Stimulated activated CD8-positive, alpha-beta memory T cell treated with anti-CD3 and anti-CD28 coated beads, Interleukin-15, amount 100 ng/mL, for 24 hours (primary cell): ENCODE measurements at regions not wholly inside any gene's neighbourhood (a gene's known extent, or its start where the extent isn't known, plus 50 kb on each side); places are given as distances from the start of the nearest gene placed in this dataset.

Source experiments
- DNase-seq: peaks from one replicate; pipeline ENCODE4 v3.0.0-alpha.2; 2020; ENCODE audit warnings: low read depth

GRCh38 chr1:22285549-22286396 lies 142.9 kb upstream of the WNT4 start:
- no peak for DNase-seq

- DNase-seq, result no peak
Measured at GRCh38 chr1:22286491-22286890, 143.6 kb upstream of the WNT4 start.

GRCh38 chr1:22287273-22287672 lies 144.4 kb upstream of the WNT4 start:
- DNase-seq, result no peak

DNA sequence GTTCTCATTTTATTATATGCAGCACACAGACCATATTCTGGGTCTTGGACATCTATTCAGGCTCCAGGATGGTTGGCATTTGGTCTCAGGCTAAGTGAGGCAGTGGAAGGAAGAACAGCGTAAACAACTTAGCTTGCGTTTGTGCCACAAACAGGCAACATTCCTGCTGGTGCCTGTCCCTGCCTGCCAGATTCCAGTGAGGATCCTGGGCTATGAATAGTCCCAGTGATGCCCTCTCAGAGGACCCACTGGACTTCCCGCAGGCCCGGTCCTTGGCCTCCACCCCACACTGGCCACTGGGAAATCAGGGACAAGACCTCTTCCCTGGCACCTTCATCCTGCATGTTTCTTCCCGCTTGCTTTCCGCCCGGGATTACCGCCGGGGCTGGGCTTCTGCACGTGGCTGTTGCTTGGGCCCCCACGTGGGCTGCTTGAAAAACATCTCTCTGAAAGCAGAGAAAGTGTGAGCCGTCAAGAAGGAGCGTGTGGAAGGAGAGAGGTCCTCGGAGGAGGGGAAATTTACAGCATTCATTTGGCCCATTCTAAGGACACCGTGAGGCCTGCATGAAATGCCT lies 145.1 kb upstream of the WNT4 start:
- no peak for DNase-seq

DNA sequence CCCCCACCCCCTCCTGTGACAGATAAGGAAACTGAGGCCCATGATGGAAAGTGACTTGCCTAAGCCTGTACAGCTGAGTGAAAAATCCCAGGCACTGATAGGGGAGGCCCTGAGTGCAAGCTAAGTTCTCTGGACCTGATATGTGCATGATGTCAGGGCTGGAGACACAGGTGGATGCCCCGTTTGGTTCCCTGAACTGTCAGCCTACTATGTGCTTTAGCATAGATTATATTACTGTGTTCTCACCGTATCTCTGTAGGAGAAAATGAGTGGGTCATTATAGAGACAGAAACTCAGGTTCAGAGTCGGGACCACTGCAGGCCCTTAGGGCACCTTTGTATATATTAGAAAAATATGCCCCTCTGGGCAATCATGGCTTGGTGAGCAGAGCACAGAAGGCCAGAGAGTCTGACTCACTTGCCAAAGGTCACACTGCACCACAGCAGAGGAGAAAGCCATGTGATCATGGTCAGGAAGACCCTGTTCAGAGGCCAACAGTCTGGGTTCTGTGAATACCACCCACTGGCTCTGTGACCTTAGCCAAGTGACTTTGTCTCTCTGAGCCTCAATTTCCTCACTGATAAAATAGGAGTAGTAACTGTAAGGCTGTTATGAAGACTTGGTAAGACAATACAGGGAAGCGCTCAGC lies 145.8 kb upstream of the WNT4 start:
- DNase-seq, result no peak

- DNase-seq, result no peak
Measured at GRCh38 chr1:22289307-22289995, 146.6 kb upstream of the WNT4 start.

- no peak for DNase-seq
Measured at GRCh38 chr1:22290157-22290556, 147.3 kb upstream of the WNT4 start.

DNA sequence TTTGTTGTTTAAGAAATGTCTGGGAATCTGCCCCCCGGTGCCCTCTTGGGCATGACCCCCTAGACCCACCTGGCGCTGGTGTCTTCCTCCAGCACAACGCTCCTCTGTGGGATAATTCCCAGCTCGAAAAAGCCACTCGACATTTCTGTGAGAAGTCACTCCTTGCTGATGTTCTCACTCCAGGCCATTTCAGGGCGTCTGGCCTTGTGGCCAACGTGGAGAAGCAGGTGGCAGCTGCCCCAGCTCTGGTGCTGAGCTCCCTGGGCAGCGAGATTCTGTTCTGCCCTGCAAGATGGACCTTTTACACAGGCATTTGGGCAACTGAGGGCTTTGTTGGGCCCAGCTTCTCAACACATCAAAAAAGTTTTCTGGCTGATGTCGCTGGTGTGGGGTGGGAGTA lies 147.7 kb upstream of the WNT4 start:
- DNase-seq, result no peak

DNA sequence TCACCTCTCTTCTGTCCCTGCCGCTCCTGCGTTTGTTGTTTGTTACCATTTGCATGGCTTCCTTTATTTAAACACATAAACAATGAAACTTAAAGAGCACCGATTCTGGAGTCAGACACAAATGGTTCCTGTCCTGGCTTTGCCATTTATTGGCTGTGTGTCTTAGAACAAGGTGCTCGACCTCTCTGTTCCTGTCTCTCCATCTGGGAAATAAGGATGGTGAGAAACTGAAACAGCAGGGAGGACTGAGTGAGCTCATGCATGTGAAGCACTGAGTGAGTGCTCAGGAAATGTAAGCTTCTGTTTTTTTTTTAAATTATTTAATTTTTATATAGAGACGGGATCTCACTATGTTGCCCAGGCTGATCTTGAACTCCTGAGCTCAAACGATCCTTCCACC lies 148.2 kb upstream of the WNT4 start:
- no peak for DNase-seq

GRCh38 chr1:22291494-22291893 lies 148.6 kb upstream of the WNT4 start:
- no peak for DNase-seq

DNA sequence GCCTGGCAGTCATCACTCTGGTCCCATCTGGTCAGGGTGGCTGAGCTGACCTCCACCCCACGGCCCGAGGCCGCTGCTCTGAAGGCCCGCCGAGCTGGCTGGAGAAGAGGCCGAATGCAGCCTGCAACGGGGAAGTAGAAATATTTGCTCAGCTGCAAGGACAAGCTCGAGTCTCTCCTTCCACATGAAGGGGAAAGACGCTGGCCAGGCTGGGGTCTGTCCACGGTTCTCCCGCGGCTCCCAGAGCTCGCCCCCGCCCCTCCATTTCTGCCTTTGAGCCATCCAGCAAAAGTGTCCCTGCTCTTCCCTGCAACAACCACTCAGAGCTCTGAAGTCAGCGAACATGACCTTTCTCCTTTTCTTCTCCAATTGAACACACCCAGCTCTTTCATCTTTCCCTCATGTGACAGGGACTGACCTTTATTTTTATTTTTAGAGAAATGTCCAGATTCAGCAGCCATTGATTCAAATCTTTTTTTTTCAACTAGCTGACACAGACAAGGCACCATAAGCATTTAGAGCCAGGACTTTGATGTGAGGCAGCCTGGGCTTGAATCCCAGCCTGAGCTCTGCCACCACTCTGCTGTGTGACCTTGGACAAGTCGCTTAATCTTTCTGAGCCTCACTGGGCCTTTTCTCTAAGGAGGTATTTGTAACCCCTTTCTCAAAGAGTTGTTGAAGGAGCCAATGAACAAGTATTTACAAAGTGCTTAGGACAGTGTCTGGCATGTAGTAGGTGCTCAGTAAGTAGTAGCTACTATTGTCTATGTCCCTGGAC lies 149.3 kb upstream of the WNT4 start:
- DNase-seq, result no peak

DNA sequence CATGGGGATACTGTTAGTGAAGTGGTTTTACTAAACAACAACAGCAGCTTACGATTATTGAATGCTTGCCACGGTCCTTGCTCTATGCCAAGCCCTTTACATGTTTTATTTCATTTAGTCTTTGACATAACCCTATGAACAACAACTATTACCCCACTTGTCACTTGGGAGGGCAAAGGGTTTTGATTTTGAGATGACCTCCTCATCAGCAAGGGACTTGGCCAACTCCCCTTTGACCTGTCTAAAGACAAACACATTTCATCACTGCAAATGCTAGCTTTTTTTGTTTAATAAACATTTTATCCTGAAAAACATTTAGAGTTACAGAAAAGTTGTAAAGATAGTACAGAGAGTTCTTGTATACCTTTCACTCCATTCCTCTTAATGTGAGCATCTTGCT lies 152.5 kb upstream of the WNT4 start:
- no peak for DNase-seq

GRCh38 chr1:22295856-22296255 lies 153.0 kb upstream of the WNT4 start:
- no peak for DNase-seq

DNA sequence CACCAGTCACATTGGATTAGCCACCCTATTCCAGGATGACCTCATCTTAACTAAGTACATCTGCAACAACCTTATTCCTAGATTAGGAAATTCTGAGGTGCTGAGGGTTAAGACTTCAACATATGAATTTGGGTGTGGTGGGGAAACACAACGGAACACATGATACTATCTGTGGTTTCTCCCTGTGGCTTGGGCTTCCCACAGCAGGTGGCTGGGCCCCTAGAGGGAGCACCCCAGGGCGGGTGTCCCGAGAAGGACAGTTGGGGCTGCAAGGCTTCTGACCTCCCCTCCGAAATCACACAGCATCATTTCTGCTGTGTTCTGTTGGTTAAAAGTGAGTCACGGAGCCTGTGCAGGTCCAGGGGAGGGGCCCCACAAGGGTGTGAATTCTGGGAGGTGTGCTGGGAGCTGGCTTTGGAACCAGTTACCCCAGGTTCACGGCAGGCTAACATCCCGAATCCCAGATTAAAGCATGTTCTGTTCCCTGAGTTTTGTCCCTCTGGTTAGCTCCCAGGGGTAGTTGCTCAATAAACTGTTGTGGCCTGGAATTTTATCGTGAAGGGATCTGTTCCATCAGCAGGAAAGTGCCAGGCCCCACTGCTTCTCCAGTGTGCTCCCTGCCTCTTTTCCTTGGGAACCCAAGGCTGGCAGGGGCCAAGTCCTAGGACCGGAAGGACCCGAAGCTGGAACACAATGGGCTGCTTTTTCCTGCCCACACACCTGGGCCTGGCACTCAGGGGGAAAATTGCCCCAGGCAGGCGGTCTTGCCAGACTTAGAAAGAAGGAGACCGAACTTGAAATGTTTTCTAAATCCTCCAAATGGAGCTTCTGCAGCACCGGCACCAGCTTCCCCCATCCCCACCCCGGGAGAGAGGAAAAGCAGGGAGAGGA lies 154.0 kb upstream of the WNT4 start:
- no peak for DNase-seq

DNA sequence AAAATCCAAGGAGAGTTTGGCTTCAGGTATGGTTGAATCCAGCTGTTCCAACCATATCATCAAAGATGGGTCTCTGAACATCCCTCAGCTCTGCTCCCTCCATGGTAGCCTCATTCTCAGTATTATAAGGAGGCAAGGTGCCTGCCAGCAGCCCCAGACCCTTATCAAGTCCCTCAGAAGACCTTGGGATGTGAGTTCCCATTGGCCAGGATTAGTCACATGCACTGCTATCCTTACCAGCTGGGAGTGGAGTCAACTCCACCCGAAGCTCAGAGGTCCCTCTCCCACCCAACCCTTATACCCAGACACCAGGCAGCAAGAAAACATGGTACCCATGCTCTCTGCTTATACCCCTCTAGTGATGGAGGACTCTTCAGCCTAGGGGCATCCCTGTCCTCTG lies 153.7 kb upstream of the ZBTB40 start:
- no peak for DNase-seq

DNA sequence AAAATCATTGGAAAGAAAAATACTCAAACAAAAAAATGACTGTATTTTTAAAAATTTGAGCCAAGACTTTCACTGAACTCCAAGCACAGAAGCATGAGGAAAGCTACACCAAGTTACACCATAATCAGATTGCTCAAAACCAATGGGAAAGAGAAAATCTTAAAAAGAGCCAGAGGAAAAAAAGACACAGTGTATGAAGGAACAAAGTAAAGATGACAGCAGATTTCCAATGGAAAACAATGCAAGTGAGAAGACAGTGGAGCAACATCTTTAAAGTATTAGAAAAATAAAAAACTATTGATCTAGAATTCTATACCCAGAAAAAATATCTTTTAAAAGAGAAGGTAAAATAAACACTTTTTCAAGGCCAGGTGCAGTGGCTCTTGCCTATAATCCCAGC lies 147.8 kb upstream of the ZBTB40 start:
- DNase-seq, result no peak

DNA sequence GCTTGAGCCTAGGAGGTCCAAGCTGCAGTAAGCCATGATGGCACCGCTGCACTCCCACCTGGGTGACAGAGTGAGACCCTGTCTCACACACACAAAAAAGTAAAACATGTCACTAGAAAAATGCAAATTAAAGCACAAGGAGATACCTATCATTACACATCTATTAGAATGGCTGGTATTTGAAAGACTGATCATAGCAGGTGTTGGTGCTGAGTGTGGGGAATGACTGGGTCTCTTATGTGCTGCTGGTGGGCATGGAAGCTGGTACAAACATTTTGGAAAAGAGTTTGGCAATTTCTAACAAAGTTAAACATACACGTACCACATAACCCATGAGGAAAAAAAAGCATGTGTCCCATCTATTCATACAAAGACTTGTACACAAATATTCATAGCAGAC lies 142.1 kb upstream of the ZBTB40 start:
- DNase-seq, result no peak

DNA sequence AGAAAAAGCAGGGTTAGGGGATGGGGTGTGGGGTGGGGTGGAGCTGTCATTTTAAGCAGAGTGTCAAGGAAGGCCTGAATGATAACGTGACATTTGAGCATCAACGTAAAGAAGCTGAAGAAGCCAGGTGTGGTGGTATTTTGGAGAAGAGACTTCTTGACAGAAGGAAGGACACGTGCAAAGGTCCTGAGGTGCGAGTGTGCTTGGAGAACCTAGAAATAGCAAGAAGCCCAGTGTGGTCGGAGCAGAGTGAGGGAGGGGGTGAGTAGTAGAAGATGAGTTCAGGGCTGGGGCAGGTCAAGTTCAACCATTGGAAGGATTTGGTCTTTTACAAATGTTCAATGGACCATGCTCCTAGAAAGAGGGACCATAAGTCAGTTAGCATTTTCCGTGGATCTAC lies 140.2 kb upstream of the ZBTB40 start:
- no peak for DNase-seq

DNA sequence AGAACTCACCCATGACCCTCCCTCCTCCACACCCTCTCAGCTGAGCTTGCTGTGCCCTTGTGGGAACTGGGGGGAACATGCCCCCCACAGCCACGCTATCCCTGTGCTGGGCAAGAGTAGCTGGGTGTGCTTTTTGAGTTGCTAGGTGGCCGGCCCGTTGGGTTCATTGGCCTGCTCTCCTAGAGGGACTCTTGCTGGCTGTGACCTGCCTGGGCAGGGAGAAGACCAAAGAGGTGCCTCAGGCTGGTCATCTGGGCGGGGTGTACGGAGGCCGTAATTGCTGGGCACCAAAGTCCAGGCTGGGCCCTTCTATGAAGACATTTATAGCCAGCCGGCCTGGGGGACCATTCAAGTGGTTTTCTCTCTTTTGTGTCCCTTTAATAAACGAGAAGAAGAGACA lies 138.3 kb upstream of the ZBTB40 start:
- DNase-seq, result no peak

- DNase-seq, result no peak
Measured at GRCh38 chr1:22314706-22315105, 136.9 kb upstream of the ZBTB40 start.
